ENCODE measurements at regions not wholly inside any gene's neighbourhood (a gene's known extent, or its start where the extent isn't known, plus 50 kb on each side); places are given as distances from the start of the nearest gene placed in this dataset.

DNA sequence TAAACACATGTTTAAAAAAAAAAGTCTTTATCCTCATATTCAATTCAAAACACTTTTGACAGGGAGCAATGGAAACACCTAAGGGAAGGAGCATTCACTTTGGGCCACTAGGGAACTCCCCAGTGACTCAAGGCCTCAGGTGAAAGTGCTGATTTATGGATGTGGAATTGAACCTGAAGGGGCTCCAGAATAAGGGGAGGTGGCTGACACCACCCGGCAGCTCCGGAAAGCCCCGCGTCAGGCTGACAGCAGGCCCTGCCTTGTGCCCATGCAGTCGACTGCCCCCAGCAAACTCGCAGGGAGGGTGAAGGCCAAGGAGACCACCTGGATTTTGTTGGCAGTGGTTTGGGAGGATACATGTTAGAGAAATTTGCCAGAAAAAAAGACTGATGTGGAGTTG, 275.3 kb upstream of the NCKAP5 start:
- Histone ChIP-seq H3K36me3 (ENCODE audit: insufficient read depth, insufficient read length, low read length) (no peaks in the 10 kb centered on the region), H3K27me3 (ENCODE audit: insufficient read depth, insufficient read length) (no peaks in the 10 kb centered on the region), H3K9me3 (ENCODE audit: insufficient read depth, low read length) (no peaks in the 10 kb centered on the region), H3K4me3 (ENCODE audit: insufficient read length, low read depth) (no peak overlapping the region), H3K9ac (ENCODE audit: insufficient read length, low read depth) (no peak overlapping the region), H3K4me1 (ENCODE audit: insufficient read depth, insufficient read length) (no peaks in the 10 kb centered on the region)
- TF ChIP-seq SUZ12 (IDR thresholded peaks at IDR 0.05; ENCODE audit: extremely low read depth, insufficient read depth, insufficient read length) (no peak), ZNF274 (IDR thresholded peaks at IDR 0.05; ENCODE audit: low read depth, low read length) (no peak), YY1 (IDR thresholded peaks at IDR 0.05; ENCODE audit: insufficient read depth, insufficient read length) (no peak)
- no peak for DNase-seq (ENCODE audit: low read depth, low spot score)

DNA sequence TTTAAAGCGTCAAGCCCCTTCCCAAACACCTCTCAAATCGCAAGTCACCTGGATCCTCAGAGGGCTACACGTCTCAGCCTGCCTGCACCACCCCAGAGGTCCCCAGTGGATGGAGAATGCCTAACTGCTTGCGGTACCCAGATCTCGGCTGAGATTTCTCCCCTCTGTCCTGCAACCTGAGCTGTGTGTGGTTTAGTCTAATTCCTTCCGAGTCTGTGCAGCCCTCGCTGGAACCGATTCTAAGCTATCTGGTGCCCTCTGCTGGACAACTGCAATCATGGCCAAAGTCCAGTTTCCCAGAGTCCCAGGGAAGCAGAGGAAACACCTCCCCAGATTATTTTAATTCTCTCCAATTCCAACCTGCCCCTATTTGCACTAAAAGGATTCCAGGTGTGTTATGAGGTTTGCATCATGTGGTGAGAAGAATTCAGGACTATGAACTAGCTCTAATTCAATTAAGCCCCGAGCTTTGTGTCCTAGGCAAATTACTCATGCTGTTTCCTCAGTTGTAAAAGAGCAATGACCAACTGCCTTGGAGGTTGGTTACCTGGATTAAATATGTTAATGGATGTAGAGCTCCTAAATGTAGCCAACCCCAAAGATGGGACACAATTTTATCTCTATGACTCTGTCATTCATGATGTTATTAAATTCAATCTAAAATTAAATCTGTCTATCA, 276.1 kb upstream of the NCKAP5 start:
- H3K9me3 ChIP-seq (ENCODE audit: insufficient read depth, low read length): no peaks in the 10 kb centered on the region
- H3K4me1 ChIP-seq (ENCODE audit: insufficient read depth, insufficient read length): no peaks in the 10 kb centered on the region
- H3K36me3 ChIP-seq (ENCODE audit: insufficient read depth, insufficient read length, low read length): no peaks in the 10 kb centered on the region
- no peak for TF ChIP-seq YY1 (IDR thresholded peaks at IDR 0.05; ENCODE audit: insufficient read depth, insufficient read length)
- no peak for TF ChIP-seq SUZ12 (IDR thresholded peaks at IDR 0.05; ENCODE audit: extremely low read depth, insufficient read depth, insufficient read length)
- no peak for TF ChIP-seq ZNF274 (IDR thresholded peaks at IDR 0.05; ENCODE audit: low read depth, low read length)
- H3K9ac ChIP-seq (ENCODE audit: insufficient read length, low read depth): no peak overlapping the region
- DNase-seq (ENCODE audit: low read depth, low spot score): peak; percentile 50
- no peaks in the 10 kb centered on the region for H3K27me3 ChIP-seq (ENCODE audit: insufficient read depth, insufficient read length)
- H3K4me3 ChIP-seq (ENCODE audit: insufficient read length, low read depth): no peak overlapping the region

DNA sequence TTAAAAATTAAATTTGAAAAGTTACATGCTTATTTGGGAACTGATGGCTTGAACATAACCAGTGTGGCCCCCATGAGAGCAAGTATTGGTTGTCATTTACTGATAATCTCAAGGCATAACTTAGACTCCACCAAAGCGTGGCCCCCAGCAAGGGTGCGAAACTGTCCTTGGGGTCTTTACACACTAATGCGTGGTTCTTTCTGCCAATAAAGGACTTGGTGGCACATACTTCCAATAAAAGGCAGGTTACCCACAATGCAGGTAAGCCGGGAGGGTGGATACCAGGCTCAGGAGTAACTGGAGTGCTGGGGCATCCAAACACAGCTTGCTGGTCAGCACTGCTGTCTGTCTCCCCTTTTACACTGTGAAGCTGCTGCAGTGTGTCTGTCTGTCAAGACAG, 278.2 kb upstream of the NCKAP5 start:
- Histone ChIP-seq H3K4me1 (ENCODE audit: insufficient read depth, insufficient read length) (no peaks in the 10 kb centered on the region), H3K36me3 (ENCODE audit: insufficient read depth, insufficient read length, low read length) (no peaks in the 10 kb centered on the region), H3K9ac (ENCODE audit: insufficient read length, low read depth) (no peak overlapping the region), H3K27me3 (ENCODE audit: insufficient read depth, insufficient read length) (no peaks in the 10 kb centered on the region), H3K4me3 (ENCODE audit: insufficient read length, low read depth) (no peak overlapping the region), H3K9me3 (ENCODE audit: insufficient read depth, low read length) (no peaks in the 10 kb centered on the region; the same call in 1 of the 2 replicates)
- no peak for DNase-seq (ENCODE audit: low read depth, low spot score)
- no peak for TF ChIP-seq YY1 (IDR thresholded peaks at IDR 0.05; ENCODE audit: insufficient read depth, insufficient read length)
- no peak for TF ChIP-seq ZNF274 (IDR thresholded peaks at IDR 0.05; ENCODE audit: low read depth, low read length)
- no peak for TF ChIP-seq SUZ12 (IDR thresholded peaks at IDR 0.05; ENCODE audit: extremely low read depth, insufficient read depth, insufficient read length)

DNA sequence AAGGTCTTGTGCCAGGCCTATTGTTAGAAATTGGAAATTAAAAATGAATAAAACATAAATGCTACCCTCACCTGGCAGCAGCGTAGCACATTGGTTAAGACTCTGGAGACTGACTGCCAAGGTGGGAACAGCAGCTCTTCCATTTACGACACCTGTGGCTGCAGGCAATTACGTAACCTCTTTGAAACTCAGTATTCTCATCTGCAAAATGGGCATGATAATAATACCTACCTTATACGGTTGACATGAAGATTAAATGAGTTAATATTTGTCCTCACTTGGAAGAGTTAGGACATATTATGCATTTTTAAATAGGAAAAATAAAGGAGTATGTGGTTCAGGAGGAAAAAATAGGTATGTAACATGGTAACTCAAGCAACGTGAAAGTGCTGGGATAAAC, 279.3 kb upstream of the NCKAP5 start:
- TF ChIP-seq YY1 (IDR thresholded peaks at IDR 0.05; ENCODE audit: insufficient read depth, insufficient read length) (no peak), ZNF274 (IDR thresholded peaks at IDR 0.05; ENCODE audit: low read depth, low read length) (no peak), SUZ12 (IDR thresholded peaks at IDR 0.05; ENCODE audit: extremely low read depth, insufficient read depth, insufficient read length) (no peak)
- no peak for DNase-seq (ENCODE audit: low read depth, low spot score)
- Histone ChIP-seq H3K36me3 (ENCODE audit: insufficient read depth, insufficient read length, low read length) (no peaks in the 10 kb centered on the region), H3K4me3 (ENCODE audit: insufficient read length, low read depth) (no peak overlapping the region), H3K9ac (ENCODE audit: insufficient read length, low read depth) (no peak overlapping the region), H3K27me3 (ENCODE audit: insufficient read depth, insufficient read length) (no peaks in the 10 kb centered on the region), H3K4me1 (ENCODE audit: insufficient read depth, insufficient read length) (no peaks in the 10 kb centered on the region), H3K9me3 (ENCODE audit: insufficient read depth, low read length) (peaks cover 6% of the 10 kb centered on the region; the same call in 1 of the 2 replicates)

DNA sequence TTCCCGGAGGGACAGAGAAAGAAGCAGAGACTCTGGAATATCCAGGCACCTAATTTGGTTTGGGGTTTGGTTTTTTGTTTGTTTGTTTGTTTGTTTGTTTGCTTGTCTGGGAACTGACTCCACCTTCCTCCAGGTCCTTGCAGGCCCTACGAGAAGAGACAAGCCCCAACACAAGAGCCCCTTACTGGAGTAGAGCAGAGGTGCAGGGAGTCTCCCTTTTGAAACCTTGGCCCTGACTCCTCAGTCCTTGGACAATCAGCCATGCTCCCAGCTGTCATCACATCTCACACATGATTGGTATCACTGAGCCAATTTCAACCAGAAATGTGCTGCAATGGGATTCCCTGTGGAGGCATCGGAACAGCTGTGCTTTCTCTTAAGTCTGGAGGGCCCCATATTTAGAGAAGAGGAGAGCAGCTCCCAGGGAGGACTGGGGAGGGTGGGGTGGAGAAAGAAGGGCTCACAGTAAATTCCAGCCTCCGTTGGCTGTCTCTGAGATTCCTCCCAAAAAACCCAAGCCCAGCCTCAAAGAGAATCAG, 279.9 kb upstream of the NCKAP5 start:
- H3K27me3 ChIP-seq (ENCODE audit: insufficient read depth, insufficient read length): no peaks in the 10 kb centered on the region
- no peak for DNase-seq (ENCODE audit: low read depth, low spot score)
- H3K9ac ChIP-seq (ENCODE audit: insufficient read length, low read depth): no peak overlapping the region
- H3K9me3 ChIP-seq (ENCODE audit: insufficient read depth, low read length): peaks cover 12% of the 10 kb centered on the region; the same call in 1 of the 2 replicates
- TF ChIP-seq SUZ12 (IDR thresholded peaks at IDR 0.05; ENCODE audit: extremely low read depth, insufficient read depth, insufficient read length) (no peak), YY1 (IDR thresholded peaks at IDR 0.05; ENCODE audit: insufficient read depth, insufficient read length) (no peak), ZNF274 (IDR thresholded peaks at IDR 0.05; ENCODE audit: low read depth, low read length) (no peak)
- H3K36me3 ChIP-seq (ENCODE audit: insufficient read depth, insufficient read length, low read length): no peaks in the 10 kb centered on the region
- H3K4me1 ChIP-seq (ENCODE audit: insufficient read depth, insufficient read length): no peaks in the 10 kb centered on the region
- H3K4me3 ChIP-seq (ENCODE audit: insufficient read length, low read depth): no peak overlapping the region

DNA sequence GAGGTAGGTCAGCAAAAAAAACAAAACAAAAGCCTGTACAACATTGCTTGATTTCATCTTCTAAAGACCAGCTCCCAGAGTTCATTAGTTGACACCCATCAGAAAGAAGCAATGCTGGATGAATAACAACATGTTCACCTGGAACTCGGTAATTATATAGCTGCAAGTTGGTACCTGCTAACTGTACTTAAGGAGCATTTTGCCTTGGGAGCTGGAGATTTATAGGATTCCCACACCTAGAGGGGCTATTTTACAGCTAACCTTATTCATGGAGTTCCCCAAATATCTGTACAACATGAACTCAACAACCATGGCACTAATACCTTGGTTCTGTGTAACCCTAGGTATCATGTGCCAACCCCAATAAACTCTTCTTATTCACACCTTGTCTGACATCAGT, 281.1 kb upstream of the NCKAP5 start:
- no peak for DNase-seq (ENCODE audit: low read depth, low spot score)
- Histone ChIP-seq H3K4me1 (ENCODE audit: insufficient read depth, insufficient read length) (no peaks in the 10 kb centered on the region), H3K9me3 (ENCODE audit: insufficient read depth, low read length) (peaks cover 21% of the 10 kb centered on the region; the same call in 1 of the 2 replicates), H3K36me3 (ENCODE audit: insufficient read depth, insufficient read length, low read length) (no peaks in the 10 kb centered on the region), H3K27me3 (ENCODE audit: insufficient read depth, insufficient read length) (no peaks in the 10 kb centered on the region), H3K4me3 (ENCODE audit: insufficient read length, low read depth) (no peak overlapping the region), H3K9ac (ENCODE audit: insufficient read length, low read depth) (no peak overlapping the region)
- no peak for TF ChIP-seq ZNF274 (IDR thresholded peaks at IDR 0.05; ENCODE audit: low read depth, low read length)
- TF ChIP-seq SUZ12 (IDR thresholded peaks at IDR 0.05; ENCODE audit: extremely low read depth, insufficient read depth, insufficient read length): no peak
- no peak for TF ChIP-seq YY1 (IDR thresholded peaks at IDR 0.05; ENCODE audit: insufficient read depth, insufficient read length)

DNA sequence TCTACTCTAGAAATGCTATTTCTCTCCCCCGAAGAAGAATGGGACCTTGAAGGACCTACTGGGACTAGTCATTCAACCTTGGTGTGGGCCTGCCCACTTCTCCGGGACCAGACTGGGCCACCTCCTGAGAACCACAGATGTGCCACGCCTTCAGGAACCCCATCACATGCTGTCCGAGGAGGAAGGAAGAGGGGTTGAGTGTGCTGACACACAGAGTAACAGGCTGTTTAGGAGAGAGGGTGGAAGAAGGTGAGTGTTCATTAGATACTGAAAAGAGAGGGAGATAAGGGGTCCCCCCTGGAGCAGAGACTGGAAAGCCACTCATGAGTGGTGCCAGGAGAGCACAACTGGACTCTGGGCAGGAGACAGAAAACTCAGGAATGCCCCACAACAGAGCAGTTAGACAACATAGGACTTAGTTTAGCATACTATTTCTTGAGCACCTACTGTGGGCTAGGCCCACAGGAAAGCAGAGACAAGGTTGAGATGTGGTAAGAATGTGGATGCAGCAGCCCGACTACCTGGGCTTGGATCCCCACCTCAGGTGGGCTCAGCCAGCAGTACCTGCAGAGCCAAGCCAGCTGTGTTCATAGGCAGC, 286.4 kb upstream of the NCKAP5 start:
- H3K9ac ChIP-seq (ENCODE audit: insufficient read length, low read depth): no peak overlapping the region
- H3K4me1 ChIP-seq (ENCODE audit: insufficient read depth, insufficient read length): no peaks in the 10 kb centered on the region
- H3K9me3 ChIP-seq (ENCODE audit: insufficient read depth, low read length): peaks cover 23% of the 10 kb centered on the region; the same call in 1 of the 2 replicates
- DNase-seq (ENCODE audit: low read depth, low spot score): no peak
- TF ChIP-seq ZNF274 (IDR thresholded peaks at IDR 0.05; ENCODE audit: low read depth, low read length) (no peak), YY1 (IDR thresholded peaks at IDR 0.05; ENCODE audit: insufficient read depth, insufficient read length) (no peak), SUZ12 (IDR thresholded peaks at IDR 0.05; ENCODE audit: extremely low read depth, insufficient read depth, insufficient read length) (no peak)
- H3K27me3 ChIP-seq (ENCODE audit: insufficient read depth, insufficient read length): no peaks in the 10 kb centered on the region
- no peak overlapping the region for H3K4me3 ChIP-seq (ENCODE audit: insufficient read length, low read depth)
- no peaks in the 10 kb centered on the region for H3K36me3 ChIP-seq (ENCODE audit: insufficient read depth, insufficient read length, low read length)
